H4 (cell line): ENCODE measurements at regions not wholly inside any gene's neighbourhood (a gene's known extent, or its start where the extent isn't known, plus 50 kb on each side); places are given as distances from the start of the nearest gene placed in this dataset.

Source experiments
- DNase-seq: peaks from one replicate; pipeline ENCODE4 v3.0.0-alpha.2; 2015; ENCODE audit warnings: low spot score

GRCh38 chr5:175168882-175169507 is 275.0 kb downstream of the DRD1 start:
- DNase-seq: no peak

GRCh38 chr5:175166026-175166425 is 278.0 kb downstream of the DRD1 start:
- no peak for DNase-seq

- DNase-seq: no peak
These were observed 280.3 kb downstream of the DRD1 start for GRCh38 chr5:175163586-175164275.

- DNase-seq: no peak
These were observed 281.9 kb downstream of the DRD1 start for GRCh38 chr5:175162036-175162435.

GRCh38 chr5:175159956-175160355 is 284.0 kb downstream of the DRD1 start:
- no peak for DNase-seq

- no peak for DNase-seq
These were observed 295.3 kb downstream of the DRD1 start for GRCh38 chr5:175148636-175149172.

GRCh38 chr5:175146733-175147132 is 297.2 kb downstream of the DRD1 start:
- DNase-seq: no peak

GRCh38 chr5:175141421-175141820 is 302.6 kb downstream of the DRD1 start:
- DNase-seq: no peak

GRCh38 chr5:175133185-175133584 is 310.8 kb downstream of the DRD1 start:
- no peak for DNase-seq

GRCh38 chr5:175131432-175131831 is 312.6 kb downstream of the DRD1 start:
- no peak for DNase-seq

GRCh38 chr5:175129619-175130018 is 314.4 kb downstream of the DRD1 start:
- no peak for DNase-seq

GRCh38 chr5:175129121-175129520 is 314.9 kb downstream of the DRD1 start:
- DNase-seq: no peak

GRCh38 chr5:175124821-175125220 is 319.2 kb downstream of the DRD1 start:
- no peak for DNase-seq

- no peak for DNase-seq
These were observed 319.6 kb downstream of the DRD1 start for GRCh38 chr5:175124251-175124813.

GRCh38 chr5:175123542-175123941 is 320.4 kb downstream of the DRD1 start:
- DNase-seq: no peak

- DNase-seq: no peak
These were observed 322.5 kb downstream of the DRD1 start for GRCh38 chr5:175121457-175121856.

GRCh38 chr5:175120412-175120811 is 323.6 kb downstream of the DRD1 start:
- no peak for DNase-seq

GRCh38 chr5:175118700-175119309 is 325.2 kb downstream of the DRD1 start:
- no peak for DNase-seq

- no peak for DNase-seq
These were observed 327.4 kb downstream of the DRD1 start for GRCh38 chr5:175116466-175117048.

- no peak for DNase-seq
These were observed 328.2 kb downstream of the DRD1 start for GRCh38 chr5:175115831-175116230.

- DNase-seq: no peak
These were observed 330.0 kb downstream of the DRD1 start for GRCh38 chr5:175113947-175114346.

GRCh38 chr5:175109058-175109755 is 334.8 kb downstream of the DRD1 start:
- DNase-seq: no peak
